Tibial artery (tissue), 4 donors: ENCODE measurements at regions not wholly inside any gene's neighbourhood (a gene's known extent, or its start where the extent isn't known, plus 50 kb on each side); places are given as distances from the start of the nearest gene placed in this dataset.
"Not testable (repeated sequence)": the region's sequence is repeated elsewhere in the genome, so short reads cannot be mapped to it uniquely, and the experiment has no call there.

Source experiments
- DNase-seq, 2 donors: peaks; one replicate each; pipeline ENCODE4 v3.0.0-alpha.2; 2019
- H3K27ac ChIP-seq, 2 donors: fragments of 200-600 bp; sonication (generic) in 1 of 2; 1 replicate in 1 of 2; 2 replicates in 1 of 2; pipeline ENCODE4 v1.5.1; 2018 to 2019; ENCODE audit warnings: mild to moderate bottlenecking in 1 of 2
- H3K27me3 ChIP-seq, 2 donors: fragments of 200-600 bp; sonication (generic) in 1 of 2; one replicate each; pipeline versions ENCODE4 v1.5.1 to v1.6.0; 2016 to 2019
- H3K36me3 ChIP-seq, 3 donors: fragments of 200-600 bp; sonication (generic) in 2 of 3; one replicate each; pipeline ENCODE4 v1.5.1; 2016 to 2019; ENCODE audit warnings: mild to moderate bottlenecking in 2 of 3
- H3K4me1 ChIP-seq, 4 donors: fragments of 200-600 bp; sonication (generic) in 2 of 4; 1 replicate in 3 of 4; 2 replicates in 1 of 4; pipeline ENCODE4 v1.5.1; 2016 to 2019
- H3K4me3 ChIP-seq, 2 donors: fragments of 200-600 bp; sonication (generic) in 1 of 2; 1 replicate in 1 of 2; 2 replicates in 1 of 2; pipeline ENCODE4 v1.5.1; 2018 to 2019; ENCODE audit warnings: mild to moderate bottlenecking in 2 of 2
- H3K9me3 ChIP-seq, 3 donors: fragments of 200-600 bp; sonication (generic) in 1 of 3; one replicate each; pipeline ENCODE4 v1.5.1; 2016 to 2019
- CTCF ChIP-seq, 2 experiments: fragments of 200-600 bp in 1 of 2; fragments of 450-650 bp in 1 of 2; IDR thresholded peaks; one replicate each; pipeline ENCODE4 v1.5.1; 2017 to 2019; ENCODE audit warnings: antibody characterized with exemption in 2 of 2, mild to moderate bottlenecking in 1 of 2, moderate library complexity in 1 of 2
- intact Hi-C: fragments of 100-400 bp; cut with DNase I; formaldehyde crosslinking; loops from one replicate; pipeline ENCODE4 v1.15.0; 2023; ENCODE audit warnings: low total_unique reads

GRCh38 chr2:133993160-133993559 lies 260.7 kb upstream of the MGAT5 start:
- intact Hi-C loops = no loop called here
- H3K27me3 ChIP-seq = no peaks in the 10 kb centered on the region
- peaks cover 0 to 3% (median 0%) of the 10 kb centered on the region in 3 donors for H3K9me3 ChIP-seq
- H3K27ac ChIP-seq = no peak overlapping the region
- H3K36me3 ChIP-seq = no peaks in the 10 kb centered on the region
- H3K4me3 ChIP-seq = no peak overlapping the region
- TF ChIP-seq CTCF (IDR thresholded peaks at IDR 0.05) = no peak
- no peak for DNase-seq
- no peaks in the 10 kb centered on the region for H3K4me1 ChIP-seq

- H3K4me3 ChIP-seq, H3K27ac ChIP-seq, H3K9me3 ChIP-seq, H3K27me3 ChIP-seq, DNase-seq, H3K4me1 ChIP-seq, H3K36me3 ChIP-seq, intact Hi-C loops: not testable (repeated sequence)
Measured at GRCh38 chr2:133998726-133999125, 255.1 kb upstream of the MGAT5 start.

- intact Hi-C loops = no loop called here
- no peak for DNase-seq
- no peaks in the 10 kb centered on the region for H3K9me3 ChIP-seq
- no peak overlapping the region for H3K27ac ChIP-seq
- no peaks in the 10 kb centered on the region for H3K27me3 ChIP-seq
- no peaks in the 10 kb centered on the region for H3K4me1 ChIP-seq
- TF ChIP-seq CTCF (IDR thresholded peaks at IDR 0.05) = no peak
- no peaks in the 10 kb centered on the region for H3K36me3 ChIP-seq
- H3K4me3 ChIP-seq = no peak overlapping the region
Measured at GRCh38 chr2:134002391-134002790, 251.5 kb upstream of the MGAT5 start.

GRCh38 chr2:134002921-134003320 lies 251.0 kb upstream of the MGAT5 start:
- no peaks in the 10 kb centered on the region for H3K27me3 ChIP-seq
- no peaks in the 10 kb centered on the region for H3K4me1 ChIP-seq
- DNase-seq = no peak
- no peaks in the 10 kb centered on the region for H3K9me3 ChIP-seq
- TF ChIP-seq CTCF (IDR thresholded peaks at IDR 0.05) = no peak
- H3K27ac ChIP-seq = no peak overlapping the region
- H3K36me3 ChIP-seq = no peaks in the 10 kb centered on the region
- intact Hi-C loops = no loop called here
- no peak overlapping the region for H3K4me3 ChIP-seq

- Histone ChIP-seq H3K9me3 (no peaks in the 10 kb centered on the region), H3K4me3 (no peak overlapping the region), H3K27ac (no peak overlapping the region), H3K36me3 (no peaks in the 10 kb centered on the region), H3K27me3 (no peaks in the 10 kb centered on the region), H3K4me1 (no peaks in the 10 kb centered on the region)
- intact Hi-C loops = no loop called here
- no peak for DNase-seq
- no peak for TF ChIP-seq CTCF (IDR thresholded peaks at IDR 0.05)
Measured at GRCh38 chr2:134004467-134004866, 249.4 kb upstream of the MGAT5 start.

- Histone ChIP-seq H3K27ac (no peak overlapping the region), H3K36me3 (no peaks in the 10 kb centered on the region), H3K4me3 (no peak overlapping the region), H3K27me3 (no peaks in the 10 kb centered on the region), H3K4me1 (no peaks in the 10 kb centered on the region), H3K9me3 (no peaks in the 10 kb centered on the region)
- no peak for TF ChIP-seq CTCF (IDR thresholded peaks at IDR 0.05)
- DNase-seq = no peak
- intact Hi-C loops = no loop called here
Measured at GRCh38 chr2:134008837-134009236, 245.0 kb upstream of the MGAT5 start.
